ENCODE measurements at regions not wholly inside any gene's neighbourhood (a gene's known extent, or its start where the extent isn't known, plus 50 kb on each side); places are given as distances from the start of the nearest gene placed in this dataset.
"Not testable (repeated sequence)": the region's sequence is repeated elsewhere in the genome, so short reads cannot be mapped to it uniquely, and the experiment has no call there.

GRCh38 chr2:235419996-235420395, 73.8 kb upstream of the AGAP1 start:
- intact Hi-C loops (cut with DNase I, micrococcal nuclease), result no loop called here
- H3K4me1 Mint-ChIP-seq, result no peaks in the 10 kb centered on the region
- H3K27ac Mint-ChIP-seq, result no peak overlapping the region
- DNase-seq (no peak), ATAC-seq (no peak)
- peaks cover 11% of the 10 kb centered on the region for H3K27me3 Mint-ChIP-seq
- ChIA-PET CTCF (no interaction called here), POLR2A (no interaction called here)
- no peak overlapping the region for H3K4me3 Mint-ChIP-seq
- H3K36me3 Mint-ChIP-seq (ENCODE audit: low read depth), result no peaks in the 10 kb centered on the region
- peaks cover 8% of the 10 kb centered on the region for H3K9me3 Mint-ChIP-seq (ENCODE audit: low read depth)

DNA sequence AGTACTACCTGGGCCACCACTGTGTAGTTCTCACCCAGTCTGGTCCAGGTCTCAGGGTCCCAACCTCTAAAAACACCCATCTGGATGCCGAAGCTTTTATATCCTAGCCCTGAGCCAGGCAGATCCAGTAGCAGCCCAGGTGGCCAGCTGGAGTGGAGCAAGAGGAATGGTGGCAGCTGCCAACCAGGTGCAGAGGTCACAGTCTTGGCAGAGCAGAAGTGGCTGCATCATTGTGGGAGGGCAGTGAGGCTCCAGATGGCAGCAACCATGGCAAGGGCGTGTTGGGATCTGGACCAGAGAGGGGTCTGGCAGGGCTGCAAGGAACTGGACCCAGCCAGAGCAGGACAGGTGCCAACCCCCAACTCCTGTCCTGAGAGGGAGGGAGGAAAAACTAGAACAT, 72.2 kb upstream of the AGAP1 start:
- Mint-ChIP-seq H3K27ac (no peak overlapping the region), H3K36me3 (ENCODE audit: low read depth) (no peaks in the 10 kb centered on the region), H3K4me1 (no peaks in the 10 kb centered on the region), H3K9me3 (ENCODE audit: low read depth) (peaks cover 8% of the 10 kb centered on the region), H3K4me3 (no peak overlapping the region), H3K27me3 (peaks cover 4% of the 10 kb centered on the region)
- ChIA-PET POLR2A (interaction anchor here (0.7 kb wide), 1 partner anchor 16 kb away, joined by 5 read pairs; no protein-coding TSS in a partner anchor), CTCF (interaction anchor here (0.6 kb wide), 2 partner anchors 15 to 534 kb away, joined by 3 to 4 read pairs; no protein-coding TSS in a partner anchor)
- no peak for ATAC-seq
- intact Hi-C loops (cut with DNase I, micrococcal nuclease), result no loop called here
- DNase-seq, result no peak

DNA sequence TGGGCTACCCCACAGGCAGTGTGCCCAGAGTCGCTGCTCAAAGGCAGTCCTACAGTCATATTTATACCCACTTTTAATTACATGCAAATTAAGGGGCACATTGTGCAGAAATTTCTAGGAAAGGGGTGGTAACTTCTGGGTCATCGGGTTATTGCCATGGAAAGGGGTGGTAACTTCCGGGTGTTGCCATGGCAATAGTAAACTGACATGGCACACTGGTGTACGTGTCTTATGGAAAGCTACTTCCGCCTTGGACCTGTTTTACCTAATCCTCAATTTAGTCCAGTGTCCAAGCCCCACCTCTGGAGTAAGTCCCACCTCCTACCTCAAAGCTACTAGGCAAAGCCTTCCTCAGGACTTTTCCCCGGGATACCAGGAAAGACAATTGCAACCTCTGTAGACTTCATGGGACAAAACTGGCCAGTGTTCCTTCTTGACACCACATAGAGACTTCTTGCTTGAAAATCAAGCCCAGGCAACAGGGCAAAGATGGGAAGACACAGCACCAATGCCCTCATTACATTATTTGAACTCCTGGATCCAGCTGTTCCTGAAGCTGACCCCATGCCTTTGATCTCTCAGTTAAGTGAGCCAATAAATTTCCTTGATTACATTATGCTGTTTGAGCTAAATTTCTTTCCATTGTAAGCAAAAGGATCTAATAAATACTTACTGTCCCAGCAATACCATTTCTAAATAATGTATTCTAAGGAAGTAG, 63.3 kb upstream of the AGAP1 start:
- intact Hi-C loops (cut with DNase I, micrococcal nuclease), result no loop called here
- POLR2A ChIA-PET, result no interaction called here
- no peaks in the 10 kb centered on the region for H3K4me1 Mint-ChIP-seq
- H3K27ac Mint-ChIP-seq, result no peak overlapping the region
- H3K4me3 Mint-ChIP-seq, result no peak overlapping the region
- H3K36me3 Mint-ChIP-seq (ENCODE audit: low read depth), result no peaks in the 10 kb centered on the region
- CTCF ChIA-PET, result no interaction called here
- DNase-seq (no peak), ATAC-seq (no peak)
- peaks cover 5% of the 10 kb centered on the region for H3K27me3 Mint-ChIP-seq
- H3K9me3 Mint-ChIP-seq (ENCODE audit: low read depth), result no peaks in the 10 kb centered on the region

GRCh38 chr2:235432741-235433520, 60.9 kb upstream of the AGAP1 start:
- POLR2A ChIA-PET, result interaction anchor here (0.7 kb wide), 1 partner anchor 1022 kb away, joined by 3 read pairs; no protein-coding TSS in a partner anchor
- Mint-ChIP-seq H3K27me3 (peaks cover 5% of the 10 kb centered on the region), H3K4me1 (no peaks in the 10 kb centered on the region), H3K36me3 (ENCODE audit: low read depth) (no peaks in the 10 kb centered on the region), H3K27ac (no peak overlapping the region), H3K9me3 (ENCODE audit: low read depth) (peaks cover 2% of the 10 kb centered on the region), H3K4me3 (no peak overlapping the region)
- CTCF ChIA-PET, result interaction anchor here (0.7 kb wide), 1 partner anchor 19 kb away, joined by 3 read pairs; no protein-coding TSS in a partner anchor
- no peak for ATAC-seq
- intact Hi-C loops (cut with DNase I, micrococcal nuclease), result no loop called here
- no peak for DNase-seq

DNA sequence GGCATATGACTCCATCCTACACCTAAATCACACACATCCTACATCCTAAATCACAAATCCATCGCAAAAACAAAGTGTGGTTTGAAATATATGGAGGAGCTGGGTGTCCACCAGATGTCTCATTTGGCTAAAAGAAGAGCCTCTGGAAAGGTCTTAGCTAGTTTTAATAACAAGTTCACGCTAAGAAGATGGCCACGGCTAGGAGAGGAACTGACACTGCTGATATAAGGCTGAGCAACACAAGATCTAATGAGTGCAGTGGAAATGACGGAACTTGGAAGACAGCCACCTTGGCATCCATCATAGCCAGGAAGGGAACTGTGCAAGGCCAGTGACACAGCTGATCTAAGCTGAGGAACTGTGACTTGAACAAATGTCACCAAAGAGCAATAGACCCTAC, 60.0 kb upstream of the AGAP1 start:
- ATAC-seq (no peak), DNase-seq (no peak)
- intact Hi-C loops (cut with DNase I, micrococcal nuclease), result no loop called here
- Mint-ChIP-seq H3K4me1 (no peaks in the 10 kb centered on the region), H3K27me3 (peaks cover 7% of the 10 kb centered on the region), H3K27ac (no peak overlapping the region), H3K4me3 (no peak overlapping the region), H3K9me3 (ENCODE audit: low read depth) (peaks cover 2% of the 10 kb centered on the region), H3K36me3 (ENCODE audit: low read depth) (no peaks in the 10 kb centered on the region)
- ChIA-PET CTCF (interaction anchor here (0.7 kb wide), 1 partner anchor 20 kb away, joined by 3 read pairs; no protein-coding TSS in a partner anchor), POLR2A (interaction anchor here (0.7 kb wide), 1 partner anchor 80 kb away, joined by 3 read pairs; no protein-coding TSS in a partner anchor)

DNA sequence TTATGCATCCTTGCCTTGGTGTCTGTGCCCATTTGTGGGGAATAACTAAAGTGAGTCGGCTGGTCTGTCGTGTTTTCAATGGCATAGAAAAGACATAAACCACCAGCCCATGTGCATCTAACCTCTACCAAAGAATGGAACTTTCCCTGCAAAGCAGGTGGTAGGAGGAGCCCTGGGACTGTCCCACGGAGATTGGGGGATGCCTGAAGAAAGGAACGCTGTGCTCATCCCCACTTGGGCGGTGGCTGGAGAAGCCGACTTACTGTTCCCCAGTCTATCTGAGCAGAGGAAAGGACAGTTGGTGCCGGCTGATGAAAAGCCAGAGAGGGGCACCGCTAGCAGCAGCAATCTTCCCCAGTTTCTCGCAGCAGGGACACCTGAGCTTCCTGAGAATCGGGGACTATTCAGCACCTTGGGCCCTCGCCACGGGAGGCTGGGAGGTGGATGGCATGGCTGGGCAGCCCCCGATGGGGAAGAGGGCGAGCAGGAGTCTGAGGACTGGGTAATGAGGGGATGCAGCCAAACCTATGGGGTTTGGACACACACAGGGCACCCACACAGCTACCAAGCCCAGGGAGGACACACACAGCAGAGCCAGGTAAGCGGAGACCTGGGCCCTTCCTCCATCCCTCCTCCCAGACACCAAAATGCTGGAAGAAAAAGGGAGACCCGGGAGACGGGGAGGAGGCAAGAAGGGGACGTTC, 53.7 kb upstream of the AGAP1 start:
- CTCF ChIA-PET, result interaction anchor here (0.7 kb wide), 1 partner anchor 873 kb away, joined by 3 read pairs; no protein-coding TSS in a partner anchor
- intact Hi-C loops (cut with DNase I, micrococcal nuclease), result no loop called here
- Mint-ChIP-seq H3K4me3 (no peak overlapping the region), H3K36me3 (ENCODE audit: low read depth) (no peaks in the 10 kb centered on the region), H3K9me3 (ENCODE audit: low read depth) (peaks cover 6% of the 10 kb centered on the region), H3K27me3 (peaks cover 7% of the 10 kb centered on the region), H3K4me1 (no peaks in the 10 kb centered on the region), H3K27ac (no peak overlapping the region)
- DNase-seq (no peak), ATAC-seq (no peak)
- POLR2A ChIA-PET, result no interaction called here

GRCh38 chr2:235443580-235443979, 50.3 kb upstream of the AGAP1 start:
- CTCF ChIA-PET, result interaction anchor here (0.5 to 0.8 kb wide), 3 partner anchors 168 to 606 kb away, joined by 3 to 4 read pairs (median 3); no protein-coding TSS in a partner anchor
- H3K4me3 Mint-ChIP-seq; POLR2A ChIA-PET; H3K27me3 Mint-ChIP-seq; ATAC-seq; H3K4me1 Mint-ChIP-seq; intact Hi-C loops (cut with DNase I, micrococcal nuclease); DNase-seq; H3K27ac Mint-ChIP-seq; H3K9me3 Mint-ChIP-seq (ENCODE audit: low read depth); H3K36me3 Mint-ChIP-seq (ENCODE audit: low read depth): not testable (repeated sequence)

All from activated CD4-positive, alpha-beta T cell treated with anti-CD3 and anti-CD28 coated beads for 36 hours (primary cell).